Retinal pigment epithelial cell (primary cell): ENCODE measurements at regions not wholly inside any gene's neighbourhood (a gene's known extent, or its start where the extent isn't known, plus 50 kb on each side); places are given as distances from the start of the nearest gene placed in this dataset.

ENCODE experiments used
- DNase-seq: peaks from one replicate; pipeline ENCODE4 v3.0.0-alpha.2; 2010; ENCODE audit warnings: low read depth
- H3K4me3 ChIP-seq: 2 replicates; pipeline ENCODE4 v1.5.1; 2011; ENCODE audit warnings: mild to moderate bottlenecking, low read length, control low read depth, moderate library complexity
- CTCF ChIP-seq: conservative IDR thresholded peaks from 2 replicates; pipeline ENCODE4 v1.5.1; 2011; ENCODE audit warnings: low read depth, low read length, control low read depth, inconsistent platforms

- no peak for DNase-seq
- H3K4me3 ChIP-seq: no peak overlapping the region
- TF ChIP-seq CTCF: no peak
These were observed 432.8 kb upstream of the ZP4 start for GRCh38 chr1:238323490-238323889.

GRCh38 chr1:238319957-238320356 is 429.2 kb upstream of the ZP4 start:
- no peak for DNase-seq
- no peak for TF ChIP-seq CTCF
- H3K4me3 ChIP-seq: no peak overlapping the region

GRCh38 chr1:238318294-238319110 is 427.8 kb upstream of the ZP4 start:
- DNase-seq: peak; percentile 42
- H3K4me3 ChIP-seq: no peak overlapping the region
- TF ChIP-seq CTCF: no peak

- DNase-seq: no peak
- TF ChIP-seq CTCF: no peak
- H3K4me3 ChIP-seq: no peak overlapping the region
These were observed 422.2 kb upstream of the ZP4 start for GRCh38 chr1:238312969-238313368.

- no peak for TF ChIP-seq CTCF
- H3K4me3 ChIP-seq: no peak overlapping the region
- no peak for DNase-seq
These were observed 415.7 kb upstream of the ZP4 start for GRCh38 chr1:238306411-238306810.

GRCh38 chr1:238302646-238303045 is 411.9 kb upstream of the ZP4 start:
- no peak for TF ChIP-seq CTCF

GRCh38 chr1:238296371-238296770 is 405.6 kb upstream of the ZP4 start:
- DNase-seq: no peak
- no peak overlapping the region for H3K4me3 ChIP-seq
- TF ChIP-seq CTCF: no peak

More at GRCh38 chr1:238302646-238303045, 411.9 kb upstream of the ZP4 start:
- no peak for DNase-seq
- H3K4me3 ChIP-seq: no peak overlapping the region
